Endothelial cell of umbilical vein (primary cell): ENCODE measurements at regions not wholly inside any gene's neighbourhood (a gene's known extent, or its start where the extent isn't known, plus 50 kb on each side); places are given as distances from the start of the nearest gene placed in this dataset.

Experiments
- MYC ChIP-seq: IDR thresholded peaks from one replicate; pipeline ENCODE4 v1.6.1; 2011; ENCODE audit warnings: mild to moderate bottlenecking, low read depth, low read length
- TF ChIP-seq, protein P1 (sequence below), 2 donors: IDR thresholded peaks; 1 replicate in 1 of 2; 2 replicates in 1 of 2; pipeline ENCODE4 v1.5.1; 2011; ENCODE audit warnings: low read length in 2 of 2, mild to moderate bottlenecking in 2 of 2, moderate library complexity in 2 of 2, control low read depth in 1 of 2, inconsistent platforms in 1 of 2, low read depth in 1 of 2; ENCODE audit not compliant: insufficient read depth in 1 of 2; ENCODE audit errors: extremely low read depth in 1 of 2

DNA sequence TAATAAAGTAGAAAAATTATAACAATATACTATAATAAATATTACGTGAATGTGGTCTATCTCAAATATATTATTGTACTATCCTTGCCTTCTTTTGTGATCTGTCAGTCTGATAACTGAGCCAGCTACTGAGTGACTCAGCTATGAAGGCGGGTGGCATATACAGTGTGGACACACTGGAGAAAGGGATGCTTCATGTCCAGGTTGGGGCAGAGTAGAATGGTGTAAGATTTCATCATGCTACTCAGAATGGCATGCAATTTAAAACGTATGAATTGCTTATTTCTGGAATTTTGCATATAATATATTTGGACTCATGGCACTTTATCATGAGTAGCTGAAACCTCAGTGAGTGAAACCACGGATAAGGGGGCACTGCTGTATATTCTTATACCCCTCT, 172.9 kb upstream of the TBC1D5 start:
- TF ChIP-seq, protein P1, sequence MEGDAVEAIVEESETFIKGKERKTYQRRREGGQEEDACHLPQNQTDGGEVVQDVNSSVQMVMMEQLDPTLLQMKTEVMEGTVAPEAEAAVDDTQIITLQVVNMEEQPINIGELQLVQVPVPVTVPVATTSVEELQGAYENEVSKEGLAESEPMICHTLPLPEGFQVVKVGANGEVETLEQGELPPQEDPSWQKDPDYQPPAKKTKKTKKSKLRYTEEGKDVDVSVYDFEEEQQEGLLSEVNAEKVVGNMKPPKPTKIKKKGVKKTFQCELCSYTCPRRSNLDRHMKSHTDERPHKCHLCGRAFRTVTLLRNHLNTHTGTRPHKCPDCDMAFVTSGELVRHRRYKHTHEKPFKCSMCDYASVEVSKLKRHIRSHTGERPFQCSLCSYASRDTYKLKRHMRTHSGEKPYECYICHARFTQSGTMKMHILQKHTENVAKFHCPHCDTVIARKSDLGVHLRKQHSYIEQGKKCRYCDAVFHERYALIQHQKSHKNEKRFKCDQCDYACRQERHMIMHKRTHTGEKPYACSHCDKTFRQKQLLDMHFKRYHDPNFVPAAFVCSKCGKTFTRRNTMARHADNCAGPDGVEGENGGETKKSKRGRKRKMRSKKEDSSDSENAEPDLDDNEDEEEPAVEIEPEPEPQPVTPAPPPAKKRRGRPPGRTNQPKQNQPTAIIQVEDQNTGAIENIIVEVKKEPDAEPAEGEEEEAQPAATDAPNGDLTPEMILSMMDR (IDR thresholded peaks at IDR 0.05; ENCODE audit: extremely low read depth in 1 of 2, insufficient read depth in 1 of 2, low read depth in 1 of 2, low read length in 2 of 2), result no peak
- TF ChIP-seq MYC, result no peak
